Gastroesophageal sphincter (tissue), 3 donors: ENCODE measurements at regions not wholly inside any gene's neighbourhood (a gene's known extent, or its start where the extent isn't known, plus 50 kb on each side); places are given as distances from the start of the nearest gene placed in this dataset.

ENCODE experiments used
- CTCF ChIP-seq, 4 experiments: fragments of 200-600 bp in 2 of 4; fragments of 450-650 bp in 2 of 4; sonication (generic) in 1 of 4; IDR thresholded peaks; one replicate each; pipeline ENCODE4 v1.5.1; 2017 to 2019; ENCODE audit warnings: antibody characterized with exemption in 4 of 4, mild to moderate bottlenecking in 2 of 4, moderate library complexity in 2 of 4
- POLR2A ChIP-seq, 2 donors: fragments of 450-650 bp; IDR thresholded peaks; one replicate each; pipeline ENCODE4 v1.6.1; 2017; ENCODE audit warnings: antibody characterized with exemption in 2 of 2, mild to moderate bottlenecking in 2 of 2, moderate library complexity in 1 of 2
- POLR2AphosphoS5 ChIP-seq: sonication (generic); formaldehyde crosslinking; IDR thresholded peaks from one replicate; pipeline ENCODE4 v1.6.1; 2017; ENCODE audit warnings: antibody characterized with exemption

- TF ChIP-seq POLR2A (IDR thresholded peaks at IDR 0.05): no peak
- no peak for TF ChIP-seq CTCF (IDR thresholded peaks at IDR 0.05)
- no peak for TF ChIP-seq POLR2AphosphoS5
These were observed 71.5 kb upstream of the CTDP1 start for GRCh38 chr18:79608069-79608468.
